HFF-Myc (cell line): ENCODE measurements at regions not wholly inside any gene's neighbourhood (a gene's known extent, or its start where the extent isn't known, plus 50 kb on each side); places are given as distances from the start of the nearest gene placed in this dataset.
"Not testable (repeated sequence)": the region's sequence is repeated elsewhere in the genome, so short reads cannot be mapped to it uniquely, and the experiment has no call there.

ENCODE experiments used
- DNase-seq: peaks from one replicate; pipeline ENCODE4 v3.0.0-alpha.2; 2011; ENCODE audit warnings: low read depth; ENCODE audit errors: extremely low read depth
- H3K4me3 ChIP-seq: replicated peaks from 2 replicates; pipeline ENCODE4 v1.5.1; 2011; ENCODE audit warnings: low read depth, mild to moderate bottlenecking, control low read depth, low read length
- CTCF ChIP-seq: IDR thresholded peaks from 2 replicates; pipeline ENCODE4 v1.5.1; 2012; ENCODE audit warnings: mild to moderate bottlenecking, low read depth, low read length, control low read depth; ENCODE audit errors: missing control alignments

GRCh38 chr13:91249861-91250260 lies 97.6 kb upstream of the MIR17HG start:
- no peak for TF ChIP-seq CTCF
- no peak for DNase-seq

GRCh38 chr13:91251573-91251972 lies 95.9 kb upstream of the MIR17HG start:
- DNase-seq, H3K4me3 ChIP-seq: not testable (repeated sequence)

More at GRCh38 chr13:91249861-91250260, 97.6 kb upstream of the MIR17HG start:
- no peak overlapping the region for H3K4me3 ChIP-seq

- no peak for TF ChIP-seq CTCF
- DNase-seq, result no peak
These were observed 83.0 kb upstream of the MIR17HG start for GRCh38 chr13:91264484-91264883.

GRCh38 chr13:91269237-91269636 lies 78.2 kb upstream of the MIR17HG start:
- no peak for TF ChIP-seq CTCF
- DNase-seq, result no peak
- no peak overlapping the region for H3K4me3 ChIP-seq

More at GRCh38 chr13:91264484-91264883, 83.0 kb upstream of the MIR17HG start:
- no peak overlapping the region for H3K4me3 ChIP-seq

- DNase-seq, result no peak
- no peak overlapping the region for H3K4me3 ChIP-seq
- no peak for TF ChIP-seq CTCF
These were observed 77.5 kb upstream of the MIR17HG start for GRCh38 chr13:91270031-91270430.

- no peak for DNase-seq
- no peak for TF ChIP-seq CTCF
- H3K4me3 ChIP-seq, result no peak overlapping the region
These were observed 75.2 kb upstream of the MIR17HG start for GRCh38 chr13:91272235-91272777.

GRCh38 chr13:91273675-91274074 lies 73.8 kb upstream of the MIR17HG start:
- DNase-seq, result no peak
- no peak for TF ChIP-seq CTCF
- H3K4me3 ChIP-seq, result no peak overlapping the region
